NCI-H526 (cell line): ENCODE measurements at regions not wholly inside any gene's neighbourhood (a gene's known extent, or its start where the extent isn't known, plus 50 kb on each side); places are given as distances from the start of the nearest gene placed in this dataset.

Experiments used
- DNase-seq, 2 experiments: peaks; one replicate each; lab custom pipeline; 2025; lab: John Stamatoyannopoulos, UW

- no peak for DNase-seq
These were observed 161.6 kb upstream of the CCDC68 start for GRCh38 chr18:55120896-55121295.

- no peak for DNase-seq
These were observed 160.2 kb upstream of the CCDC68 start for GRCh38 chr18:55119434-55119833.

GRCh38 chr18:55119016-55119415 lies 159.8 kb upstream of the CCDC68 start:
- DNase-seq = no peak

GRCh38 chr18:55116863-55117262 lies 157.6 kb upstream of the CCDC68 start:
- DNase-seq = no peak

- DNase-seq = no peak
These were observed 156.3 kb upstream of the CCDC68 start for GRCh38 chr18:55115606-55116005.

- no peak for DNase-seq
These were observed 155.6 kb upstream of the CCDC68 start for GRCh38 chr18:55114876-55115275.

- DNase-seq = no peak
These were observed 154.5 kb upstream of the CCDC68 start for GRCh38 chr18:55113800-55114199.

- DNase-seq = no peak
These were observed 152.0 kb upstream of the CCDC68 start for GRCh38 chr18:55111271-55111670.

- no peak for DNase-seq
These were observed 151.2 kb upstream of the CCDC68 start for GRCh38 chr18:55110436-55110835.

- no peak for DNase-seq
These were observed 150.7 kb upstream of the CCDC68 start for GRCh38 chr18:55109818-55110414.

- no peak for DNase-seq
These were observed 147.6 kb upstream of the CCDC68 start for GRCh38 chr18:55106906-55107305.

GRCh38 chr18:55106466-55106865 lies 147.2 kb upstream of the CCDC68 start:
- DNase-seq = no peak

- peak in 1 of 2 experiments; percentile 54 for DNase-seq
These were observed 146.6 kb upstream of the CCDC68 start for GRCh38 chr18:55105873-55106272.

- no peak for DNase-seq
These were observed 143.7 kb upstream of the CCDC68 start for GRCh38 chr18:55102958-55103456.

- DNase-seq = no peak
These were observed 143.2 kb upstream of the CCDC68 start for GRCh38 chr18:55102501-55102900.

- no peak for DNase-seq
These were observed 142.2 kb upstream of the CCDC68 start for GRCh38 chr18:55101458-55101824.

GRCh38 chr18:55100817-55101457 lies 141.7 kb upstream of the CCDC68 start:
- DNase-seq = no peak

GRCh38 chr18:55097456-55098170 lies 138.4 kb upstream of the CCDC68 start:
- DNase-seq = no peak

GRCh38 chr18:55096263-55096951 lies 137.1 kb upstream of the CCDC68 start:
- DNase-seq = peak; percentile 21 to 82

GRCh38 chr18:55095584-55095983 lies 136.3 kb upstream of the CCDC68 start:
- DNase-seq = no peak

- DNase-seq = no peak
These were observed 134.5 kb upstream of the CCDC68 start for GRCh38 chr18:55093808-55094207.

GRCh38 chr18:55093295-55093694 lies 134.0 kb upstream of the CCDC68 start:
- no peak for DNase-seq

- DNase-seq = no peak
These were observed 132.9 kb upstream of the CCDC68 start for GRCh38 chr18:55092166-55092565.
